HG03066 (cell line): ENCODE measurements at regions not wholly inside any gene's neighbourhood (a gene's known extent, or its start where the extent isn't known, plus 50 kb on each side); places are given as distances from the start of the nearest gene placed in this dataset.

Experiments used
- ATAC-seq: cut with Tn5 transposase; IDR thresholded peaks from one replicate; pipeline ENCODE4 v1.9.1; 2021; ENCODE audit warnings: low read depth; ENCODE audit not compliant: unreplicated experiment

DNA sequence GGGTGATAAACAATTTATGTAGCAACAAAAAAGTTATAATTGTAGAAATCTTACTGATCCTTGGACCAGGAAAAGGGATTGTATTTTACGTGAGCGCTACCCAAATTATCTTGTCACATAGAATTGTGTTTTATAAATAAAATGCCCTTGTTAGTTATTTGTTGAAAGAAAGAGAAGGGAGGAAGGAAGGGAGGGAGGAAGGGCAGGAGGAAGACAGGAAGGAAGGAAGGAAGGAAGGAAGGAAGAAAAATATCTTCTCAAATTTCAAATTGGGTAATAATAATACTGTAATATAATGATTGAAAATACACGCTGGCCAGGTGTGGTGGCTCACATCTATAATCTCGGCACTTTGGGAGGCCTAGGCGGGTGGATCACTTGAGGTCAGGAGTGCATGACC, 206.2 kb upstream of the TLL1 start:
- no peak for ATAC-seq

GRCh38 chr4:165667969-165668368, 205.1 kb upstream of the TLL1 start:
- ATAC-seq = no peak

GRCh38 chr4:165668694-165669093, 204.3 kb upstream of the TLL1 start:
- ATAC-seq = no peak

DNA sequence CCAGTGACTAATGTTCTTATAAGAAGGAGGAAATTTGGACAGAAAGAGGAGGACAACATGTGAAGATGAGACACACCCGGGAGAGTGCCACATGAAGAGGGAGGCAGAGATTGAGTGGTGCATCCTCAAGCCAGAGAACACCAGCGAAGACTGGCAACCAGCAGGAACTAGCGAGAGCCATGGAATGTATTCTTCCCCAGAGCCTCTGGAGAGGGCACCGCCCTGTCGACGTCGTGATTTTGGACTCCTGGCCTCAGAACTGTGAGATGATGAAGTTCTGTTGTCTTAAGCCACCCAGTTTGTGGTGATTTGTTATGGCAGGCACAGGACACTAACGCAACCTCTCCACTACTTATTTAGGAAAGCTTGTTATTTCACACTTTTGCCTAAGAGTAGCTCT, 196.0 kb upstream of the TLL1 start:
- no peak for ATAC-seq

GRCh38 chr4:165678236-165678935, 194.7 kb upstream of the TLL1 start:
- no peak for ATAC-seq

DNA sequence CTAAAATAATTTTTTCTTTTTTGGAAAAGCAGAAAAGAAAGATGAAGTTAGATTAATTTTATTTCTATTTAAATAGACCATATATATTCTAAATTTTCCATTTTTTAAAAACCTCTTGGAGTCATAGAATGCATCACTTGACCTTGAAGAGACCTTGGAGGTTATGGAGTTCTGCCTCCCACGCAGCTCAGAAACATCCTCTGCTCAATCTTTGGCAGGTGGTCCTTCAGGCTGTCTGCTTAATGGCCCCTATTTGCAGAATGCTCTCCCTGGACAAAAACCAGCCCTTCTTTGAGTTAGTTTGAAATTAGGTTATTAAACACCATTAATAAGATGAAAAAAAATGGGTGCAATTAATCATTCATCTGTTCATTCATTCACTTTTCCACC, 194.1 kb upstream of the TLL1 start:
- ATAC-seq = no peak

GRCh38 chr4:165680821-165681220, 192.2 kb upstream of the TLL1 start:
- ATAC-seq = no peak

GRCh38 chr4:165682611-165683010, 190.4 kb upstream of the TLL1 start:
- no peak for ATAC-seq

GRCh38 chr4:165684177-165684805, 188.7 kb upstream of the TLL1 start:
- ATAC-seq = no peak

GRCh38 chr4:165686756-165687155, 186.3 kb upstream of the TLL1 start:
- ATAC-seq = no peak

DNA sequence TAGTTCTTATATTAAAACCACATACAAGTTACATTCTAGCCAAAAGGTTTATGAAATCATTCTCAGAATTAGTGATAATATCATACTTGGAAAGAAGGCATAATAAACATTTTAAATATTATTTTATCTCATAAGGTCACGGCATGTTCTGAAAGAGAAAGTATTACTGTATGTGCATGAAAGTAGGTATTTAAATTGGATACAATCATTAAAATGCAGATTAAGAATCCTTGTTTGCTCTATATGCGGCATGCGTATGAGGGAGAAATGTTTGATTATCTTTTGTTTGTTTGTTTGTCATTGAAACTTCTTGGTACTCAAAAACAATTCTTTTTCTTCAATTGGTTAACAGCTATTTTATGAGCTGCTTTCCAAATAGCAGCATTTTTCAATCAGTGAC, 183.9 kb upstream of the TLL1 start:
- ATAC-seq = no peak

DNA sequence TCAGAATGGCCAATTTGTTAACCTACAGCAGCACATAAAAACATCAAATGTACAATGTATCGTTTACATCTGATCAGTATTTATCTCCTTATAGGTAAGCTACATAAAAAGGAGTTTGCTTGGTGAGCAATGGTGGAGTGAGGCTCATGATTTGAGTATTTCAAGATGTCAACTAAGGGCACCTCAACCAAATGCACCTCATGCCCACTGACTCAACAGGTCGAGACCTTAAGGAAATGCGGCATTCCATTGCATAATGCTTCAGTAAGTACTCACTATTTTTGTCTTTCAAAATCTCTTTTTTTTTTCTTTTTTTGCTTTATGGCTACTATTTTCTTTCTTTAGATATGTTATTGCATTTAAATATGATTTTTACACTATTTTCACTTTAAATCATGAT, 181.0 kb upstream of the TLL1 start:
- ATAC-seq = no peak

DNA sequence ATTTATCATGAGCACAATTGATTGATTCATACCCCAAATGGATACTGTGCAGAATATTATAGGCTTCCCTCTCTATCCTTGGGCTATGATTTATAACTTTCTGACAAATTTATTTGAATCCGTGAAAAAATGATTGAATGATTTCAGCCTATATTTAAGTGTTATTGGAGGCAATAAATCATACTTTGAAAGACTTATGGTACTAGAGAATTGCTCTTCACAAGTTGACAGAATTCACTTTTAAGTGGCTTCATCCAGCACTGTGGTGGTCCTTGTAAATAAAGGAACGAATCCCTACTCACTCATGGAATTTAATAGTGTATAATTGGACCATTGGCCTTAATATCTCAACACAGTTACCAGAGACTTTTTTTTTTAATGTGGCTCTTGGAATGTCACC, 174.8 kb upstream of the TLL1 start:
- no peak for ATAC-seq

GRCh38 chr4:165699055-165699454, 174.0 kb upstream of the TLL1 start:
- no peak for ATAC-seq

GRCh38 chr4:165700855-165701254, 172.2 kb upstream of the TLL1 start:
- ATAC-seq = no peak

DNA sequence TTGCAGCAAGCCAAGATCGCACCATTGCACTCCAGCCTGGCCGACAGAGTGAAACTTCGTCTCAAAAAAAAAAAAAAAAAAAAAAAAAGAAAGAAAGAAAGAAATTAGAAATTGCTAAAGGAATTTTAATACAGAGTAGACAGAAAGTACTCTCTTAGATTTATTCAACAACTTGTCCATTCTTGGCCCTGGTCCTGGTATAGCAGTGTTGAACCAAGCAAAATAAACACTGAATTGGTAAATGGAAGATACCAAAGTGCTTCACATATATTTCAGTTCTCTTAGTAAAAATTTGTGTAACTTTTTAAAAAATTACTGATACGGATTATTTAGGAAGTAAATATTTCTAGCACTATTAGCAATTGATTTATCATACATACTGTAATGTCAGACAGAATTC, 165.9 kb upstream of the TLL1 start:
- ATAC-seq = no peak

GRCh38 chr4:165709516-165709915, 163.5 kb upstream of the TLL1 start:
- no peak for ATAC-seq

DNA sequence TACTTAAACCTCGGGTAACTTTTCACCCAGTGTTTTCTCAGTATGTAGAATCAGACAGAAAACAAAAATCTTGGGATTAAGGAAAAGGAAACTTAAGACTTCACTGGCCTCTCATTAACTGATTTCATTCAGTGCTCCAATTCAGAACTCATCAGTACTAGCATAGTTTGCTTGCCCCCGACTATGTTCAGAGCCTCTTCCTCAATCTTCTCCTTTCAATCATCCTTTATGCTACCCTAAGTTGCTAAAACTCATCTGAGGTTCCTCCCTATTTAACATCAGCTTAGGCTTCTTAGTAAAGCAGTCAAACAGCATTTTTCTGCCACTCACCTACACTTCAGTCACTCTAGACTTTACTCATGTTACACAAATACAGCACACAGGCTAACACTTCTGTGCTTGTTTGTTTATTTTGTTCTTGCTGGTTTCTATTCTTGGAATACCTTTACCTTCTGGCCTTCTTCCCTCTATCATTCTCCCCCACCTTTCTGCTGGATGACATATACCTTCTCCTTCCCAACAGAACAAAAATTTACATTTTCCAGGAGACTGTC, 163.0 kb upstream of the TLL1 start:
- ATAC-seq = no peak

DNA sequence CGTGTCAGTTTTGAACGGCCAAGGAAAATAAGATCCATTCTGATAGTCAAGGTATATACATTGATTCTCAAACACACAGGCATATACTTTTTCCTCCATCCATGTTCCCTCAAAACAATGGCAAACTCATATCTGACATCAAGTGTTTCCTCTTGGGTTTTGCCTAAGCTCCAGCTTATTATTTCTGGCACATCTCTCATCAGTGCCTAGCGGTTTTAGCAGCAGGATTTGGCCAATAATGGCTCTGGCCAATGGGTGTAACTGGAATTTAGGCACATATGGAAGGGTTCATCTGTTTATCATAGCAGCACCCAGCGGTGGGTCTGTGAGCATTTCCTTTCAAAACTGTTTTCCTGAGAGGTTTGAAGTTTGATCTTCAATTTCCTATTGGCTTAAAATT, 161.6 kb upstream of the TLL1 start:
- ATAC-seq = no peak

GRCh38 chr4:165711912-165712311, 161.1 kb upstream of the TLL1 start:
- no peak for ATAC-seq

- no peak for ATAC-seq
These were observed 158.4 kb upstream of the TLL1 start for GRCh38 chr4:165714650-165715049.

DNA sequence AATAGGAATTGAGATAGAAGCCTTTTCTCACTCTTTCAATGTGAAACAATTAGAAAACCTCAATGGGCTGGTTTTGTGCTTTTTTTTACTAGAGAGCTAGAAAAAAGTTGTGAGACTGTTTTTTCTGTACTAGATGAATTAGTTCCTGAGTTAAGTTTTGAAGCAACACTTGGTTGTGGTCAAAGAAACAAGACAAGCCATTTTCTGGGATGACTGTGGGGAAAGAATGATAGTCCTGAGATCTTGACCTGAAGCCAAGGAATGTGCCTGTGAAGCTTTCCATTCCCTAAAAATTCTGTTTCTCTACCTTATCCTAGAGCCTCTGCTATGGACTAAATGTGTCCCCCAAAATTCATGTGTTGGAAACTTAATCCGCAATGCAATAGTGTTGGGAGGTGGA, 157.8 kb upstream of the TLL1 start:
- ATAC-seq = no peak
